K562 (cell line): ENCODE measurements at regions not wholly inside any gene's neighbourhood (a gene's known extent, or its start where the extent isn't known, plus 50 kb on each side); places are given as distances from the start of the nearest gene placed in this dataset.

Source experiments
- ATAC-seq: fragments of 200-7000 bp; cut with Tn5 transposase; 3 replicates; pipeline ENCODE4 v1.9.1; 2020; ENCODE audit warnings: moderate library complexity
- BruUV-seq: library from RNA; stranded (reverse); fragments of 400-500 nt; replicated peaks from 2 replicates; lab custom pipeline; 2021; lab: Mats Ljungman, UMichigan
- CTCF ChIA-PET: fragments of 300-600 bp; formaldehyde crosslinking; extraction: SDS; loops from one replicate; lab custom pipeline; 2021; ENCODE audit warnings: low intra/inter-chr PET ratio; lab: Yijun Ruan, JAX
- POLR2A ChIA-PET: fragments of 300-600, 350-650 bp; sonication (Branson Sonifier 250); formaldehyde crosslinking; extraction: SDS; loops from one replicate; lab custom pipeline; 2021; ENCODE audit warnings: antibody characterized with exemption, inconsistent platforms; lab: Yijun Ruan, JAX
- DNase-seq, 4 experiments: peaks; one replicate each; pipeline versions ENCODE4 v3.0.0 to v3.0.0-alpha.2; 2011 to 2018; ENCODE audit warnings: low spot score in 3 of 4, mixed read lengths in 3 of 4; ENCODE audit errors: extremely low read depth in 1 of 4
- FAIRE-seq: peaks from 2 replicates; lab custom pipeline; 2011; peaks lifted over from hg19 to GRCh38; lab: Jason Lieb, UNC
- H2AFZ ChIP-seq: 2 replicates; pipeline ENCODE4 v1.6.0; 2011; ENCODE audit warnings: low read depth, low read length, control low read depth, inconsistent platforms
- H3K27ac ChIP-seq: fragments of 200-600 bp; 3 replicates; pipeline ENCODE4 v1.8.0; 2011; ENCODE audit warnings: low read depth, mild to moderate bottlenecking, control low read depth, inconsistent platforms, low read length, moderate library complexity, mixed read lengths; ENCODE audit errors: extremely low read depth
- H3K27me3 ChIP-seq, 2 experiments: fragments of 300-600 bp in 1 of 2; 2 replicates in 1 of 2; 3 replicates in 1 of 2; pipeline versions ENCODE4 v1.6.0 to v1.8.0; 2011; ENCODE audit warnings: inconsistent platforms in 2 of 2, low read length in 2 of 2, mild to moderate bottlenecking in 1 of 2, mixed read lengths in 1 of 2, moderate library complexity in 1 of 2; ENCODE audit not compliant: control insufficient read depth in 2 of 2, insufficient read depth in 2 of 2
- H3K36me3 ChIP-seq: fragments of 300-600 bp; 3 replicates; pipeline ENCODE4 v1.8.0; 2011; ENCODE audit warnings: mild to moderate bottlenecking, low read length, inconsistent platforms; ENCODE audit not compliant: control insufficient read depth, insufficient read depth
- H3K4me1 ChIP-seq, 2 experiments: fragments of 200-600 bp in 1 of 2; replicated peaks in 1 of 2; 2 replicates in 1 of 2; 3 replicates in 1 of 2; pipeline versions ENCODE4 v1.5.1 to v1.8.0; 2011; ENCODE audit warnings: inconsistent platforms in 2 of 2, low read length in 2 of 2, mild to moderate bottlenecking in 1 of 2, mixed read lengths in 1 of 2, moderate library complexity in 1 of 2; ENCODE audit not compliant: control insufficient read depth in 2 of 2, insufficient read depth in 2 of 2
- H3K4me2 ChIP-seq: 2 replicates; pipeline ENCODE4 v1.6.1; 2011; ENCODE audit warnings: low read length, control low read depth, inconsistent platforms, mixed read lengths; ENCODE audit not compliant: insufficient read depth
- H3K4me3 ChIP-seq: fragments of 200-600 bp; sonication (generic), shearing (Covaris generic); 2 replicates; pipeline ENCODE4 v1.5.1; 2016; ENCODE audit warnings: control low read depth, inconsistent platforms
- H3K79me2 ChIP-seq: fragments of 200-600 bp; 3 replicates; pipeline ENCODE4 v1.8.0; 2011; ENCODE audit warnings: low read length, inconsistent platforms; ENCODE audit not compliant: control insufficient read depth, insufficient read depth
- H3K9ac ChIP-seq, 2 experiments: 2 replicates each; pipeline versions ENCODE4 v1.6.0 to v1.6.1; 2011; ENCODE audit warnings: low read depth in 2 of 2, low read length in 2 of 2, control low read depth in 1 of 2, inconsistent platforms in 1 of 2, mild to moderate bottlenecking in 1 of 2, mixed read lengths in 1 of 2; ENCODE audit not compliant: insufficient read depth in 1 of 2
- H3K9me1 ChIP-seq: one replicate; pipeline ENCODE4 v1.6.0; 2011; ENCODE audit warnings: inconsistent platforms, mild to moderate bottlenecking, low read length, moderate library complexity; ENCODE audit not compliant: control insufficient read depth, insufficient read depth
- H3K9me3 ChIP-seq: replicated peaks from 2 replicates; pipeline ENCODE4 v1.5.1; 2011; ENCODE audit warnings: low read depth, low read length, inconsistent platforms; ENCODE audit not compliant: control insufficient read depth, insufficient read depth
- H4K20me1 ChIP-seq: replicated peaks from 2 replicates; pipeline ENCODE4 v1.6.1; 2011; ENCODE audit warnings: low read length, inconsistent platforms, mixed read lengths; ENCODE audit not compliant: control insufficient read depth, insufficient read depth
- ARHGAP35 ChIP-seq: fragments of 450-650 bp; IDR thresholded peaks from 2 replicates; pipeline ENCODE4 v1.6.1; 2018; ENCODE audit not compliant: partially characterized antibody
- BRD9 ChIP-seq: fragments of 450-650 bp; IDR thresholded peaks from 2 replicates; pipeline ENCODE4 v1.6.1; 2018; ENCODE audit warnings: low read depth; ENCODE audit not compliant: partially characterized antibody
- COPS2 ChIP-seq: fragments of 450-650 bp; conservative IDR thresholded peaks from 2 replicates; pipeline ENCODE4 v1.6.1; 2016; ENCODE audit warnings: mild to moderate bottlenecking, moderate library complexity
- EWSR1 ChIP-seq: fragments of 450-650 bp; IDR thresholded peaks from 2 replicates; pipeline ENCODE4 v1.6.1; 2018; ENCODE audit warnings: borderline replicate concordance, mild to moderate bottlenecking, low read depth, moderate library complexity; ENCODE audit not compliant: partially characterized antibody
- HIVEP1 ChIP-seq: fragments of 250-450 bp; sonication (Bioruptor Pico); IDR thresholded peaks from 2 replicates; pipeline ENCODE4 v1.4.0; 2020; ENCODE audit warnings: mild to moderate bottlenecking
- HLTF ChIP-seq: fragments of 450-650 bp; IDR thresholded peaks from 2 replicates; pipeline ENCODE4 v1.6.1; 2016
- ILK ChIP-seq: fragments of 450-650 bp; IDR thresholded peaks from 2 replicates; pipeline ENCODE4 v1.6.1; 2016; ENCODE audit warnings: missing genetic modification characterization, low read depth, mild to moderate bottlenecking, missing compliant biosample characterization, moderate library complexity, borderline replicate concordance
- KLF6 ChIP-seq: fragments of 250-450 bp; sonication (Bioruptor Pico); IDR thresholded peaks from 2 replicates; pipeline ENCODE4 v1.4.0; 2020; ENCODE audit warnings: mild to moderate bottlenecking, moderate library complexity, borderline replicate concordance
- NFIC ChIP-seq: fragments of 450-650 bp; IDR thresholded peaks from 2 replicates; pipeline ENCODE4 v1.6.1; 2017; ENCODE audit warnings: mild to moderate bottlenecking, inconsistent platforms
- SMARCC2 ChIP-seq: fragments of 450-650 bp; IDR thresholded peaks from 2 replicates; pipeline ENCODE4 v1.6.1; 2017; ENCODE audit warnings: antibody characterized with exemption, moderate library complexity, mild to moderate bottlenecking, low read depth
- SREBF1 ChIP-seq: fragments of 150-350 bp; IDR thresholded peaks from 2 replicates; pipeline ENCODE4 v1.6.1; 2014; ENCODE audit warnings: antibody characterized with exemption, low read depth, low read length, borderline replicate concordance
- TARDBP ChIP-seq: fragments of 450-650 bp; IDR thresholded peaks from 2 replicates; pipeline ENCODE4 v1.6.1; 2016
- TGIF2 ChIP-seq: sonication (generic); formaldehyde crosslinking; IDR thresholded peaks from 2 replicates; pipeline ENCODE4 v1.8.1; 2022; ENCODE audit warnings: mild to moderate bottlenecking, missing genetic modification reagents, moderate library complexity
- ZC3H8 ChIP-seq: fragments of 450-650 bp; IDR thresholded peaks from 2 replicates; pipeline ENCODE4 v1.6.1; 2017
- ZEB2 ChIP-seq: fragments of 450-650 bp; IDR thresholded peaks from 2 replicates; pipeline ENCODE4 v1.6.1; 2016
- ZNF644 ChIP-seq: fragments of 200-800 bp; sonication (Bioruptor generic); IDR thresholded peaks from 2 replicates; pipeline ENCODE4 v1.6.1; 2016; ENCODE audit warnings: low read depth, missing genetic modification characterization, missing compliant biosample characterization
- ZNF830 ChIP-seq: fragments of 250-450 bp; sonication (Bioruptor Pico); IDR thresholded peaks from 2 replicates; pipeline ENCODE4 v1.5.0; 2021; ENCODE audit warnings: mild to moderate bottlenecking
- WGBS: fragments of 100-300 bp; shearing (Covaris generic); methylation state at CpG from one replicate; pipeline ENCODE4 v1.1.6; 2016; ENCODE audit warnings: low coverage, mixed read lengths; ENCODE audit not compliant: insufficient coverage; ENCODE audit errors: missing lambda C conversion rate; 5-methylcytosine and 5-hydroxymethylcytosine counted together
- in situ Hi-C: fragments of 300-500 bp; cut with MboI; formaldehyde crosslinking; loops from 4 replicates; pipeline ENCODE4 v1.15.0; 2018; ENCODE audit warnings: inconsistent platforms, mixed read lengths
- intact Hi-C: fragments of 100-400 bp; cut with micrococcal nuclease; formaldehyde crosslinking; loops from 2 replicates; pipeline ENCODE4 v1.14.2; 2022
- TF ChIP-seq, protein P1 (sequence below): fragments of 250-450 bp; sonication (Bioruptor Pico); IDR thresholded peaks from 2 replicates; pipeline ENCODE4 v1.5.0; 2021
- TF ChIP-seq, protein P2 (sequence below): sonication (generic); formaldehyde crosslinking; IDR thresholded peaks from 2 replicates; pipeline ENCODE4 v1.8.0; 2022; ENCODE audit warnings: mild to moderate bottlenecking, missing genetic modification reagents

DNA sequence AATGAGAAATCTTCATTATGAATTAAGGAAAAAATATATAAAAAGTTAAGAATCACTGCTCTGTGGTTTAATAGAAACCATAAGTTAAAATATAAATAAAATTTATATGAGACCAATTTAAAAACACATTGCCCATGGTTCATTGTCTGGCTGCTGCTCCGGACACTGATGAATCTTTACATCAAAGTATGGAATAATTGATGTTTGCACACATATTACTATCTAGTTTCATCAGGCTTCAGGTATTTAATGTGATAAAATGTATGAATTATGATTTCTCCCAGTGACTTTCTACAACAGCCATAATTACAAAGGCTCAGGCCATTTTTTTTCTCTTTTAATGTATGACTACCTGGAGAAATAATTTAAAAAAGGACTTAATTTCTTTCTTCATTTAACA is 599.1 kb upstream of the PRMT6 start:
- H3K4me2 ChIP-seq: no peak overlapping the region
- H3K27me3 ChIP-seq: no peaks in the 10 kb centered on the region
- no peaks in the 10 kb centered on the region for H3K4me1 ChIP-seq
- TF ChIP-seq BRD9 (no peak), KLF6 (CRISPR knock-in tag) (no peak), ILK (no peak), ARHGAP35 (no peak), SREBF1 (no peak), ZEB2 (no peak), ZNF644 (no peak), ZC3H8 (no peak), HIVEP1 (CRISPR knock-in tag) (no peak), EWSR1 (no peak), TGIF2 (CRISPR knock-in tag) (no peak), TARDBP (no peak), COPS2 (no peak), ZNF830 (CRISPR knock-in tag) (no peak), SMARCC2 (no peak), NFIC (no peak), HLTF (no peak)
- TF ChIP-seq, protein P1, sequence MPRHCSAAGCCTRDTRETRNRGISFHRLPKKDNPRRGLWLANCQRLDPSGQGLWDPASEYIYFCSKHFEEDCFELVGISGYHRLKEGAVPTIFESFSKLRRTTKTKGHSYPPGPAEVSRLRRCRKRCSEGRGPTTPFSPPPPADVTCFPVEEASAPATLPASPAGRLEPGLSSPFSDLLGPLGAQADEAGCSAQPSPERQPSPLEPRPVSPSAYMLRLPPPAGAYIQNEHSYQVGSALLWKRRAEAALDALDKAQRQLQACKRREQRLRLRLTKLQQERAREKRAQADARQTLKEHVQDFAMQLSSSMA: no peak
- TF ChIP-seq, protein P2, sequence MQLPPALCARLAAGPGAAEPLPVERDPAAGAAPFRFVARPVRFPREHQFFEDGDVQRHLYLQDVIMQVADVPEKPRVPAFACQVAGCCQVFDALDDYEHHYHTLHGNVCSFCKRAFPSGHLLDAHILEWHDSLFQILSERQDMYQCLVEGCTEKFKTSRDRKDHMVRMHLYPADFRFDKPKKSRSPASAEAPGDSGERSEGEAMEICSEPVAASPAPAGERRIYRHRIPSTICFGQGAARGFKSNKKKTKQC (CRISPR knock-in tag): no peak
- no peak for ATAC-seq
- no peak overlapping the region for H3K9ac ChIP-seq
- H2AFZ ChIP-seq: no peak overlapping the region
- no peaks in the 10 kb centered on the region for H3K79me2 ChIP-seq
- no TSS peak for BruUV-seq
- no peak overlapping the region for H3K4me3 ChIP-seq
- H3K9me1 ChIP-seq: no peaks in the 10 kb centered on the region
- no peak overlapping the region for H3K27ac ChIP-seq
- H3K9me3 ChIP-seq: no peaks in the 10 kb centered on the region
- intact Hi-C loops: no loop called here
- DNase-seq: no peak
- in situ Hi-C loops: no loop called here
- H3K36me3 ChIP-seq: no peaks in the 10 kb centered on the region
- POLR2A ChIA-PET: no interaction called here
- 0% methylated on average over 1 of the region's 1 CpG for WGBS
- CTCF ChIA-PET: no interaction called here
- H4K20me1 ChIP-seq: no peaks in the 10 kb centered on the region
- FAIRE-seq: no peak
